ENCODE measurements at regions not wholly inside any gene's neighbourhood (a gene's known extent, or its start where the extent isn't known, plus 50 kb on each side); places are given as distances from the start of the nearest gene placed in this dataset.
A peak's percentile ranks its signal among the peaks of the same experiment; 100 is the strongest.

DNA sequence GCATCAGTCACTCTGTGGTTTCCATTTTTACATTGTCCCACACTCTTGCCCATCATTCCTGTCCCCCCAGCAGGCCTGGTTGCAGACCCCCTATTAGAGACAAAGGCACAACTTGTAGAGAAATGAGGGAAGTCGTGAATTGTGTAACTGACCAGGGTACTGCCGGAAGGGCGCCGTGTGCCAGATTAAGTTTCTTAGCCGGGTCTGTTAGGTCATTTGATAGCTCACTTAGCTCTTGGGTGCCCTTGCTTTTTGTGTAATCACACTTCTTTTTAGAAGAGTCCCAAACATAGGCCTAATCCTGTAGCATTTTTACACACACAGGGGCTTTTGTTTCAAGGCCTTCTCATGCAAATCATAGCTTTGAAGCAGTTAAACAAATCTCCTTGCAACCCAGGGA, 87.2 kb downstream of the CTAGE1 start:
- Histone ChIP-seq H3K9me3 (no peaks in the 10 kb centered on the region), H3K4me3 (no peak overlapping the region), H3K36me3 (no peaks in the 10 kb centered on the region), H3K4me1 (no peaks in the 10 kb centered on the region), H3K27me3 (no peaks in the 10 kb centered on the region), H3K27ac (no peak overlapping the region)
- no peak for DNase-seq
- no peak for ATAC-seq
- 67% methylated on average over 1 of the region's 5 CpGs for WGBS (ENCODE audit: insufficient coverage, low coverage, low lambda C conversion rate, missing lambda C conversion rate)
- TF ChIP-seq, protein P1, sequence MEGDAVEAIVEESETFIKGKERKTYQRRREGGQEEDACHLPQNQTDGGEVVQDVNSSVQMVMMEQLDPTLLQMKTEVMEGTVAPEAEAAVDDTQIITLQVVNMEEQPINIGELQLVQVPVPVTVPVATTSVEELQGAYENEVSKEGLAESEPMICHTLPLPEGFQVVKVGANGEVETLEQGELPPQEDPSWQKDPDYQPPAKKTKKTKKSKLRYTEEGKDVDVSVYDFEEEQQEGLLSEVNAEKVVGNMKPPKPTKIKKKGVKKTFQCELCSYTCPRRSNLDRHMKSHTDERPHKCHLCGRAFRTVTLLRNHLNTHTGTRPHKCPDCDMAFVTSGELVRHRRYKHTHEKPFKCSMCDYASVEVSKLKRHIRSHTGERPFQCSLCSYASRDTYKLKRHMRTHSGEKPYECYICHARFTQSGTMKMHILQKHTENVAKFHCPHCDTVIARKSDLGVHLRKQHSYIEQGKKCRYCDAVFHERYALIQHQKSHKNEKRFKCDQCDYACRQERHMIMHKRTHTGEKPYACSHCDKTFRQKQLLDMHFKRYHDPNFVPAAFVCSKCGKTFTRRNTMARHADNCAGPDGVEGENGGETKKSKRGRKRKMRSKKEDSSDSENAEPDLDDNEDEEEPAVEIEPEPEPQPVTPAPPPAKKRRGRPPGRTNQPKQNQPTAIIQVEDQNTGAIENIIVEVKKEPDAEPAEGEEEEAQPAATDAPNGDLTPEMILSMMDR (IDR thresholded peaks at IDR 0.05) = no peak
- intact Hi-C loops (cut with DNase I) = no loop called here

DNA sequence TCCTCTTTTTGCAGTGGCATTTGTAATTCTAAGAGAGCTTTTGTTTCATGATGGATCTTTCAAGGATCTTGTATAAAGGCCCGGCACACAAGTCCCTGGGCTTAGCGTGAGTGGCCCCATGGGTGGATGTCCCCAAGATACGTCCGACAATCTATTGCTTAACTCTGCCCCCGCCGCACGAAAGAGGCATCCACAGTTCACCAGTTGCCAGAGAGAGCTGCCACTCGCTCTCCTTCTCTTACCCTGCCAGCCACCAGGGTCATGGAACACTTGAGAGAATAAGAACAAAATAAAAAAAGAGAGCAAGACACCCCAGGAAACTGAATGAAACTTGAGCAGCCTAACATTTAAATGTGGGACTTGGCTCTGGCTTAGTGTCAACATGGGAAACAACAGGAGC, 92.3 kb downstream of the CTAGE1 start:
- ATAC-seq = no peak
- intact Hi-C loops (cut with DNase I) = no loop called here
- TF ChIP-seq POLR2A (IDR thresholded peaks at IDR 0.05) = no peak
- TF ChIP-seq, protein P1 (IDR thresholded peaks at IDR 0.05) = no peak
- Histone ChIP-seq H3K27ac (no peak overlapping the region), H3K4me1 (peaks cover 0 to 6% (median 0%) of the 10 kb centered on the region in 4 donors), H3K27me3 (no peaks in the 10 kb centered on the region), H3K9me3 (no peaks in the 10 kb centered on the region), H3K36me3 (no peaks in the 10 kb centered on the region), H3K4me3 (no peak overlapping the region)
- no peak for DNase-seq
- 93% methylated on average over 5 of the region's 8 CpGs for WGBS (ENCODE audit: insufficient coverage, low coverage, low lambda C conversion rate, missing lambda C conversion rate)

DNA sequence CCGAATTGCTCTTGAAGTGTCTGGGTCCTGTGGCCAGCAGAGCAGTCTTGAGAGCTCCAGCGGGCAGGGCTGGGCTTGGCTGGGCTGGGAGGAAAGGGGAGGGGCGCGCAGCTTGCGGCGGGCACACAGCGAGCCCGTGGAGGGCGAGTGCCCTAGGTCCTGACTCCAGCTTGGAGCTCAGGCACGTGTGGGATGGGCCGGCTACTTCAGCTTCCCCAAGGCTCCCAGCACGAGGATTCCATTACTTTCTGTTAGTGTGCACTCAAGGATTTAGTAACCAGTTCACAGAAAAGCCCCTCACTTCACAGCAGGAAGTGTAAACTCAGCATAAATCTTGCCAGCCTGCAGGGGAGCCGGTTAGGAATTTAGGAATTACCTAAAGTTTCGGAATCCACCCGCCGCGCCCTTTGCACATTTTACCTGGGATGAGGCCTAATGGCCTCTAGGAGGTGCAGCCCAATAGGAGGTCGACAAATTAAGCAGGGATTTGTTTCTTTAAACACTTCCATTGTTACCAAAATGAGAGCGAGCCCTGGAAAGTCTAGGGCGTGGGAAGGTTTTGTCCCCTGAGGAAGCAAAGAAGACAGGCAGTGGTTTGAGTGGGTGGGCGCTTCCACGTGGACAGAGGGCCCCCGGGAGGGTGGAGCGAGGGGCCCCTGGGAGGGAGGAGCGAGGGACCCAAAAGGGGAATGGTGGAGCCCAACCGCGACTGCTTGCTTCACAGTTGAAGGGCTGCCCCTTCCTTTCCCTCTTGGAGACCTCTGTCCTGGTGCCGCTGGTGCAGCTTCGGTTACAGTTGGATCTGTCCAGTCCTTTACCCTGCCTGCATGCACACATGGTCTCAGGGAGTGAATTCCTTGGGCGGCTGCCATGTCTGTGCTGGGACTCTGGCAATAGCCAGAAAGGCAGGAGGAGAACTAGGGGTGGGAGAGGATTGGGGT, 93.3 kb downstream of the CTAGE1 start:
- Histone ChIP-seq H3K36me3 (no peaks in the 10 kb centered on the region), H3K27me3 (no peaks in the 10 kb centered on the region), H3K9me3 (no peaks in the 10 kb centered on the region), H3K27ac (no peak overlapping the region), H3K4me3 (no peak overlapping the region), H3K4me1 (peaks cover 0 to 6% (median 0%) of the 10 kb centered on the region in 4 donors)
- WGBS (ENCODE audit: insufficient coverage, low coverage, low lambda C conversion rate, missing lambda C conversion rate) = 37% methylated on average over 13 of the region's 30 CpGs
- intact Hi-C loops (cut with DNase I) = no loop called here
- DNase-seq (peak in 1 of 3 donors; percentile 45), ATAC-seq (peak; percentile 74 to 85 (median 79))
- TF ChIP-seq POLR2A (IDR thresholded peaks at IDR 0.05) = no peak
- TF ChIP-seq, protein P1 (IDR thresholded peaks at IDR 0.05) = peak in 2 of 4 donors; percentile 8 to 16

DNA sequence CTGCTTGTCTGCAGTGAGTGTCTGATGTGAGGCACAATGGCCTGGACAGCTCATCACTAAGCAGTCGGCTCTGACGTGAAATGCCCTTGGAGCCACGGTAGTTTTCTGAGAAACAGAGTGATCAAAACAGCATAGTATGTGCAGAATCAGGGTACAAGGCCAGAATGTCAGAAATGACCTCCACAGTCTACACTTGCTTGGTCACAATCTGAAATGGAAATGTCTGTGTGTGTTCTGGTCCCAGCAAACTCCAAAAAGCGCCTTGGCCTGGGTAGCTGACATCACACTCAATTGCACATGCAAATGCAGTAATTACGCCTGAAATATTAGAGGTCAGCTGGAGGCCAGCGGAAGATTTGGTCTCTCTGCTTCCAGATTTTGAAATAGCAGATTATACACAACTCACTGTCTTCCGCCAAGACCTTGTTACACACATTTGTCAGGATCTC, 95.4 kb downstream of the CTAGE1 start:
- DNase-seq = no peak
- TF ChIP-seq, protein P1 (IDR thresholded peaks at IDR 0.05) = no peak
- TF ChIP-seq POLR2A (IDR thresholded peaks at IDR 0.05) = no peak
- H3K4me3 ChIP-seq = no peak overlapping the region
- no peaks in the 10 kb centered on the region for H3K9me3 ChIP-seq
- H3K27ac ChIP-seq = peak overlapping the region in 2 of 3 donors; percentile 16 to 58
- H3K4me1 ChIP-seq = peaks cover 0 to 6% (median 0%) of the 10 kb centered on the region in 4 donors
- intact Hi-C loops (cut with DNase I) = no loop called here
- no peaks in the 10 kb centered on the region for H3K27me3 ChIP-seq
- 69% methylated on average over 7 of the region's 7 CpGs for WGBS (ENCODE audit: insufficient coverage, low coverage, low lambda C conversion rate, missing lambda C conversion rate)
- no peaks in the 10 kb centered on the region for H3K36me3 ChIP-seq
- peak in 3 of 4 donors; percentile 18 to 26 (median 20) for ATAC-seq

Measured in right lobe of liver (tissue), 6 donors.